Right lobe of liver (tissue), 4 donors: ENCODE measurements at regions not wholly inside any gene's neighbourhood (a gene's known extent, or its start where the extent isn't known, plus 50 kb on each side); places are given as distances from the start of the nearest gene placed in this dataset.

ENCODE experiments used
- CTCF ChIP-seq, 4 donors: fragments of 200-600 bp in 3 of 4; fragments of 450-650 bp in 1 of 4; IDR thresholded peaks; one replicate each; pipeline versions ENCODE4 v1.5.1 to v1.8.0; 2016 to 2022; ENCODE audit warnings: antibody characterized with exemption in 4 of 4, mild to moderate bottlenecking in 2 of 4
- POLR2A ChIP-seq: fragments of 450-650 bp; IDR thresholded peaks from one replicate; pipeline ENCODE4 v1.6.1; 2017; ENCODE audit warnings: antibody characterized with exemption, mild to moderate bottlenecking
- donor health status: DM: no; HTN: no; CAD: no.
- donor health status: DM: no; HTN: no; CAD: no.
- donor health status: DM: no; HTN: yes; CAD: no.

- TF ChIP-seq POLR2A (no peak), CTCF (IDR thresholded peaks at IDR 0.05) (no peak)
Measured at GRCh38 chrX:88830111-88830510, 83.1 kb downstream of the CPXCR1 start.
